ENCODE measurements at regions not wholly inside any gene's neighbourhood (a gene's known extent, or its start where the extent isn't known, plus 50 kb on each side); places are given as distances from the start of the nearest gene placed in this dataset.

GRCh38 chr10:27611236-27611635 is 107.1 kb downstream of the RAB18 start:
- TF ChIP-seq CTCF (IDR thresholded peaks at IDR 0.05) (no peak), POLR2AphosphoS5 (IDR thresholded peaks at IDR 0.05) (peak in 1 of 4 donors; percentile 32), POLR2A (IDR thresholded peaks at IDR 0.05) (no peak), EP300 (IDR thresholded peaks at IDR 0.05) (no peak)
